ENCODE measurements at regions not wholly inside any gene's neighbourhood (a gene's known extent, or its start where the extent isn't known, plus 50 kb on each side); places are given as distances from the start of the nearest gene placed in this dataset.

- H3K27ac ChIP-seq: no peak overlapping the region
- no peaks in the 10 kb centered on the region for H3K27me3 ChIP-seq (replicated peaks)
- no peak overlapping the region for H3K4me3 ChIP-seq (ENCODE audit: low read depth, low read length)
- H3K36me3 ChIP-seq (replicated peaks): no peaks in the 10 kb centered on the region
- TF ChIP-seq CTCF (IDR thresholded peaks at IDR 0.05; ENCODE audit: low read depth, low read length, missing control alignments): no peak
- DNase-seq: no peak
- in situ Hi-C loops (cut with HindIII; ENCODE audit: low pct_ligation_motif_present, low sequenced_read_pairs): no loop called here
These were observed 78.4 kb downstream of the RNASET2 start for GRCh38 chr6:166877906-166878305.

GRCh38 chr6:166877349-166877748 lies 79.0 kb downstream of the RNASET2 start:
- no peaks in the 10 kb centered on the region for H3K27me3 ChIP-seq (replicated peaks)
- no peak overlapping the region for H3K4me3 ChIP-seq (ENCODE audit: low read depth, low read length)
- in situ Hi-C loops (cut with HindIII; ENCODE audit: low pct_ligation_motif_present, low sequenced_read_pairs): no loop called here
- no peak overlapping the region for H3K27ac ChIP-seq
- DNase-seq: no peak
- no peak for TF ChIP-seq CTCF (IDR thresholded peaks at IDR 0.05; ENCODE audit: low read depth, low read length, missing control alignments)
- no peaks in the 10 kb centered on the region for H3K36me3 ChIP-seq (replicated peaks)

- Histone ChIP-seq H3K36me3 (replicated peaks) (no peaks in the 10 kb centered on the region), H3K27ac (no peak overlapping the region), H3K4me3 (ENCODE audit: low read depth, low read length) (no peak overlapping the region), H3K27me3 (replicated peaks) (no peaks in the 10 kb centered on the region)
- TF ChIP-seq CTCF (IDR thresholded peaks at IDR 0.05; ENCODE audit: low read depth, low read length, missing control alignments): no peak
- no peak for DNase-seq
- in situ Hi-C loops (cut with HindIII; ENCODE audit: low pct_ligation_motif_present, low sequenced_read_pairs): no loop called here
These were observed 83.8 kb downstream of the RNASET2 start for GRCh38 chr6:166872531-166873009.

- in situ Hi-C loops (cut with HindIII; ENCODE audit: low pct_ligation_motif_present, low sequenced_read_pairs): no loop called here
- no peak for TF ChIP-seq CTCF (IDR thresholded peaks at IDR 0.05; ENCODE audit: low read depth, low read length, missing control alignments)
- Histone ChIP-seq H3K4me3 (ENCODE audit: low read depth, low read length) (no peak overlapping the region), H3K27me3 (replicated peaks) (no peaks in the 10 kb centered on the region), H3K27ac (no peak overlapping the region), H3K36me3 (replicated peaks) (no peaks in the 10 kb centered on the region)
- DNase-seq: no peak
These were observed 85.6 kb downstream of the RNASET2 start for GRCh38 chr6:166870602-166871208.

GRCh38 chr6:166866839-166867637 lies 89.3 kb downstream of the RNASET2 start:
- Histone ChIP-seq H3K27me3 (replicated peaks) (peaks cover 7% of the 10 kb centered on the region), H3K4me3 (ENCODE audit: low read depth, low read length) (no peak overlapping the region), H3K36me3 (replicated peaks) (no peaks in the 10 kb centered on the region), H3K27ac (no peak overlapping the region)
- no peak for TF ChIP-seq CTCF (IDR thresholded peaks at IDR 0.05; ENCODE audit: low read depth, low read length, missing control alignments)
- DNase-seq: no peak
- in situ Hi-C loops (cut with HindIII; ENCODE audit: low pct_ligation_motif_present, low sequenced_read_pairs): no loop called here
